Gastrocnemius medialis (tissue), 4 donors: ENCODE measurements at regions not wholly inside any gene's neighbourhood (a gene's known extent, or its start where the extent isn't known, plus 50 kb on each side); places are given as distances from the start of the nearest gene placed in this dataset.

ENCODE experiments used
- ATAC-seq, 2 donors: fragments of 150-250 bp; one replicate each; pipeline ENCODE4 v1.9.1; 2016
- DNase-seq, 2 donors: peaks; one replicate each; pipeline ENCODE4 v3.0.0-alpha.2; 2019
- H3K27ac ChIP-seq, 4 donors: fragments of 200-600 bp; sonication (generic); 1 replicate in 1 of 4; 2 replicates in 3 of 4; pipeline ENCODE4 v1.5.1; 2016 to 2018; ENCODE audit warnings: mild to moderate bottlenecking in 2 of 4, moderate library complexity in 1 of 4
- H3K27me3 ChIP-seq, 3 donors: fragments of 200-600 bp; sonication (generic) in 2 of 3; 1 replicate in 1 of 3; 2 replicates in 2 of 3; pipeline versions ENCODE4 v1.5.1 to v1.6.0; 2016 to 2019; ENCODE audit warnings: mild to moderate bottlenecking in 1 of 3, moderate library complexity in 1 of 3
- H3K36me3 ChIP-seq, 2 donors: fragments of 200-600 bp; sonication (generic) in 1 of 2; one replicate each; pipeline ENCODE4 v1.5.1; 2017 to 2018
- H3K4me1 ChIP-seq, 2 donors: fragments of 200-600 bp; sonication (generic) in 1 of 2; one replicate each; pipeline ENCODE4 v1.5.1; 2016 to 2017; ENCODE audit warnings: mild to moderate bottlenecking in 2 of 2
- H3K4me3 ChIP-seq, 4 donors: fragments of 200-600 bp; sonication (generic) in 3 of 4; 1 replicate in 1 of 4; 2 replicates in 3 of 4; pipeline ENCODE4 v1.5.1; 2016 to 2019; ENCODE audit warnings: mild to moderate bottlenecking in 2 of 4
- H3K9me3 ChIP-seq, 3 donors: fragments of 200-600 bp; sonication (generic) in 2 of 3; 1 replicate in 1 of 3; 2 replicates in 2 of 3; pipeline ENCODE4 v1.5.1; 2016 to 2019
- POLR2A ChIP-seq, 2 donors: fragments of 450-650 bp; IDR thresholded peaks; one replicate each; pipeline ENCODE4 v1.6.1; 2017; ENCODE audit warnings: antibody characterized with exemption in 2 of 2, mild to moderate bottlenecking in 2 of 2, moderate library complexity in 2 of 2
- in situ Hi-C, 4 donors: fragments of 200-750 bp; cut with MboI; loops; one replicate each; pipeline versions ENCODE4 v1.15.0 to v1.8.0; 2017; ENCODE audit warnings: low sequenced_read_pairs in 4 of 4
- intact Hi-C: fragments of 100-400 bp; cut with DNase I; formaldehyde crosslinking; loops from one replicate; pipeline ENCODE4 v1.15.1; 2023; ENCODE audit warnings: low total_unique reads
- TF ChIP-seq, protein P1 (sequence below), 5 experiments: fragments of 450-650 bp in 3 of 5; fragments of 200-600 bp in 2 of 5; sonication (generic) in 2 of 5; IDR thresholded peaks in 4 of 5; conservative IDR thresholded peaks in 1 of 5; 1 replicate in 4 of 5; 2 replicates in 1 of 5; pipeline ENCODE4 v1.5.1; 2016 to 2019; ENCODE audit warnings: antibody characterized with exemption in 5 of 5, mild to moderate bottlenecking in 3 of 5, moderate library complexity in 3 of 5

DNA sequence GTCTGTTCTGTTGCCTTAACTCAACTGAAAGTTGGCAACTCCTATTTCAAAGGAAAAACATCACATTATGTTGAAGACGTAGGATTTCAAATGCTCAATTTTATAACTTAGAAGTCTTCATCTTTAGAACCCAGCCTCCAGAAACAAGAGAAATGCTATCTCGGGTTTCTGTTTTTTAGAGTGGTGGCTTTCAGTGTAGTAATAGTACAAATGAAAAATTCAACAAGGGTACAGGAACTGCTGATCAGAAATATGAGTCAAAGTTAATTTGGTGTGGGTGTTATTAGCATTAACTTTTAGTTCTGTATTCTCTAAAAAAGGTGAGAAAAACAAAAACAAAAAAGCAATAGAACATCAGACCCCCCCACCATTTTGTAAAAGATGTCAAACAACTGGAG, 56.6 kb upstream of the FLT1 start:
- no peaks in the 10 kb centered on the region for H3K9me3 ChIP-seq
- no peak overlapping the region for H3K27ac ChIP-seq
- H3K4me1 ChIP-seq = no peaks in the 10 kb centered on the region
- in situ Hi-C loops = no loop called here
- no peaks in the 10 kb centered on the region for H3K27me3 ChIP-seq
- ATAC-seq = no peak
- TF ChIP-seq, protein P1, sequence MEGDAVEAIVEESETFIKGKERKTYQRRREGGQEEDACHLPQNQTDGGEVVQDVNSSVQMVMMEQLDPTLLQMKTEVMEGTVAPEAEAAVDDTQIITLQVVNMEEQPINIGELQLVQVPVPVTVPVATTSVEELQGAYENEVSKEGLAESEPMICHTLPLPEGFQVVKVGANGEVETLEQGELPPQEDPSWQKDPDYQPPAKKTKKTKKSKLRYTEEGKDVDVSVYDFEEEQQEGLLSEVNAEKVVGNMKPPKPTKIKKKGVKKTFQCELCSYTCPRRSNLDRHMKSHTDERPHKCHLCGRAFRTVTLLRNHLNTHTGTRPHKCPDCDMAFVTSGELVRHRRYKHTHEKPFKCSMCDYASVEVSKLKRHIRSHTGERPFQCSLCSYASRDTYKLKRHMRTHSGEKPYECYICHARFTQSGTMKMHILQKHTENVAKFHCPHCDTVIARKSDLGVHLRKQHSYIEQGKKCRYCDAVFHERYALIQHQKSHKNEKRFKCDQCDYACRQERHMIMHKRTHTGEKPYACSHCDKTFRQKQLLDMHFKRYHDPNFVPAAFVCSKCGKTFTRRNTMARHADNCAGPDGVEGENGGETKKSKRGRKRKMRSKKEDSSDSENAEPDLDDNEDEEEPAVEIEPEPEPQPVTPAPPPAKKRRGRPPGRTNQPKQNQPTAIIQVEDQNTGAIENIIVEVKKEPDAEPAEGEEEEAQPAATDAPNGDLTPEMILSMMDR (IDR thresholded peaks at IDR 0.05 in 4 of 5, conservative IDR thresholded peaks at IDR 0.05 in 1 of 5) = no peak
- no peak for TF ChIP-seq POLR2A (IDR thresholded peaks at IDR 0.05)
- DNase-seq = no peak
- H3K36me3 ChIP-seq = no peaks in the 10 kb centered on the region
- H3K4me3 ChIP-seq = no peak overlapping the region
- intact Hi-C loops = no loop called here

DNA sequence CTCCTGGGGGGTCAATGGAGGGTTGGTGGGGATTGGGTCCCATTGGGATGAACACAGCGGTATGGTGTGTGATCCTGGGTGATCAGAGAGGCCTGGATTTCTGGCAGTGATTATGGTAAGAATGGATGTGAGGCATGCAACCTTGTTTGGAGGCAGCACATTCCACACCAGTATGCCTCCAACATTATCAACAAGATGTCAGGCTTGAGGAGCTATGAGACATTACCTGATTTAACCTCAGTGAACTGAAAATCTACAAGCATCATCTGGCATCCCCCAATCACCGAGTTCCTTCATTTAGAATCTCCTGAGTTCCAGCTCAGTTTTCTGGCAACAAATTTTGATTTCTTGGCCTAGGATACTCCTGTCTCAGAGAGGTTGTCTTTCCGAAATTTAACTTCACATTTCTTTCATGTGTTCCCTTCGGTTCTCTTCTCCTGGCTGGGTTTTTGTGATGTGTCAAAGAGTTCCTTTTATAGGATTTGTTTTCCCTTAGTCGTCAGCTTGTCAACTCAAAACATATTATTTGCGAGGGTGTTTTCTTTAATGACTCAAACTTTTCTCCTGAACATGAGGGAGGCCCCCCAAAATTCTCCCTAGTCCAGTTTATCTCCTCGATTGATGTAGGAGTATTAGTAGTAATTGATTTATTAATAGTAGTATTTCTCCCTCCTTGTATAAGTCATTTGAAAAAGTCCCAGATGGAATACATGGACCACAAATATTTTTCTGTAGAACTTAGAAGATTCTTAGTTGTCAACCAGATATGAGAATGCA, 56.0 kb upstream of the FLT1 start:
- H3K4me3 ChIP-seq = no peak overlapping the region
- H3K27ac ChIP-seq = no peak overlapping the region
- no peak for TF ChIP-seq POLR2A (IDR thresholded peaks at IDR 0.05)
- TF ChIP-seq, protein P1 (IDR thresholded peaks at IDR 0.05 in 4 of 5, conservative IDR thresholded peaks at IDR 0.05 in 1 of 5) = no peak
- no peak for DNase-seq
- in situ Hi-C loops (no loop called here), intact Hi-C loops (no loop called here)
- ATAC-seq = no peak
- H3K27me3 ChIP-seq = no peaks in the 10 kb centered on the region
- H3K36me3 ChIP-seq = no peaks in the 10 kb centered on the region
- H3K9me3 ChIP-seq = no peaks in the 10 kb centered on the region
- H3K4me1 ChIP-seq = no peaks in the 10 kb centered on the region

DNA sequence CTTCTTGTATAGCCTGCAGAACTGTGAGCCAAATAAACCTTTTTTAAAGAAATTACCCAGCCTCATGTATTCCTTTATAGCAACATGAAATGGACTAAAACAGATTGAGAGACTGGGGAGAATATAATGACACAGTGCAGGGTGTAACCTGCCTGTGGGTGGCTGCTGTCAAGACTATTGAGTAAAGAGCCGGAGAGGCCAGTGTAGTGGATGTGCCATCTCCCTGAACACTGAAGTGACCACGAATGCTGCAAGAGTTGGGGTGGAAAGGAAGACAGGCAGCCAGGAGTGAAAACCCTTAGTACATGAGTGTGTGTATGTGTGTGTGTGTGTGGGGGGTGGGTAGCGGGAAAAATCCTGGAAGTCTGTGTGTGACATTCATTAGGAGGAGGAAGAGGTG, 55.2 kb upstream of the FLT1 start:
- TF ChIP-seq, protein P1 (IDR thresholded peaks at IDR 0.05 in 4 of 5, conservative IDR thresholded peaks at IDR 0.05 in 1 of 5) = no peak
- TF ChIP-seq POLR2A (IDR thresholded peaks at IDR 0.05) = no peak
- ATAC-seq (no peak), DNase-seq (no peak)
- Histone ChIP-seq H3K27me3 (no peaks in the 10 kb centered on the region), H3K4me1 (no peaks in the 10 kb centered on the region), H3K27ac (no peak overlapping the region), H3K4me3 (no peak overlapping the region), H3K36me3 (no peaks in the 10 kb centered on the region), H3K9me3 (no peaks in the 10 kb centered on the region)
- intact Hi-C loops (no loop called here), in situ Hi-C loops (no loop called here)

DNA sequence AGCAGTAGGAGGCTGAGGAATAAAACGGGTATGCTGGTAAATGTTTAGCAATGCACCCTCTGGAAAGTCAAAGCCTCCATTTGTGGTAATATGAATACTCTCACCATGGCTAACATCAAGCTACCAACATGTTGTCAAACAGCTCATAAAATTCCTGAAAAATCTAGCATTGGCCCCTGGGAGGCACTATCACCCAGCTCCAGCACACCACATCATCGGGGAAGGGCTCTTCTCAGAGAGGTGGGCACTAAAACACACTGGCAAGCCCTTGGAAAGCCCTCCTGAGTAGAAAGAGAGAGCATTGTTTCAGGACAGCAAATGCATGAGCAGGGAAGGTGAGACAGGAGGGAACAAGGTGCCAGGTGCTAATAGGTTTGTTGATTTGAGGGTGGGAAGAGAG, 53.9 kb upstream of the FLT1 start:
- no peak for ATAC-seq
- in situ Hi-C loops = no loop called here
- DNase-seq = no peak
- Histone ChIP-seq H3K27ac (no peak overlapping the region), H3K9me3 (no peaks in the 10 kb centered on the region), H3K27me3 (no peaks in the 10 kb centered on the region), H3K4me1 (no peaks in the 10 kb centered on the region), H3K4me3 (no peak overlapping the region), H3K36me3 (no peaks in the 10 kb centered on the region)
- TF ChIP-seq, protein P1 (IDR thresholded peaks at IDR 0.05 in 4 of 5, conservative IDR thresholded peaks at IDR 0.05 in 1 of 5) = no peak
- TF ChIP-seq POLR2A (IDR thresholded peaks at IDR 0.05) = no peak
- intact Hi-C loops = no loop called here

DNA sequence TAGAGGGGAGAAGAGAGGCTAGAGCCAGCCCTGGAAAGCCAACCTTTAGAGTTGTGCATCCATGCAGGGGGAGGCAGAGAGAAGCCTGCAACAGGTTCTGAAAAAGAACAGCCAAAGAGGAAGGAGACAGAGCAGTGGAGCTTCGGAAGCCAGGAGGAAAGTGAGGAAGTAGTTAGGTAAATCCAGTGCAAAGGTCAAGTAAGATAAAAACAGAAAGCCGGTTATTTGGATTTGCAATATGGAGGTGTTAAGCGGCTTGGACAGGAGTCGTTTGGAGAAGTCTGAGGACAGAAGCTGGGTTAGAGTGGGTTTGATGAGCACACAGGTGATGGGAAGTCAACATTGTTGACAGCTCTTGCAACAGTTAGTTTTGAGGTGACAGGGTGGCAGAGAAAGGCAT, 53.5 kb upstream of the FLT1 start:
- Histone ChIP-seq H3K27ac (no peak overlapping the region), H3K4me1 (no peaks in the 10 kb centered on the region), H3K36me3 (no peaks in the 10 kb centered on the region), H3K9me3 (no peaks in the 10 kb centered on the region), H3K27me3 (no peaks in the 10 kb centered on the region), H3K4me3 (no peak overlapping the region)
- intact Hi-C loops (no loop called here), in situ Hi-C loops (no loop called here)
- no peak for DNase-seq
- TF ChIP-seq POLR2A (IDR thresholded peaks at IDR 0.05) = no peak
- TF ChIP-seq, protein P1 (IDR thresholded peaks at IDR 0.05 in 4 of 5, conservative IDR thresholded peaks at IDR 0.05 in 1 of 5) = no peak
- no peak for ATAC-seq
